GM12892 (cell line): ENCODE measurements at regions not wholly inside any gene's neighbourhood (a gene's known extent, or its start where the extent isn't known, plus 50 kb on each side); places are given as distances from the start of the nearest gene placed in this dataset.
"Not testable (repeated sequence)": the region's sequence is repeated elsewhere in the genome, so short reads cannot be mapped to it uniquely, and the experiment has no call there.

ENCODE experiments used
- DNase-seq: peaks from one replicate; pipeline ENCODE4 v3.0.0; 2011; ENCODE audit not compliant: insufficient read length
- FAIRE-seq: peaks from 2 replicates; lab custom pipeline; 2011; peaks lifted over from hg19 to GRCh38; lab: Jason Lieb, UNC
- POLR2A ChIP-seq: IDR thresholded peaks from 2 replicates; pipeline ENCODE4 v1.6.1; 2011; ENCODE audit warnings: low read depth, low read length, control low read depth
- POLR2AphosphoS5 ChIP-seq: IDR thresholded peaks from 2 replicates; pipeline ENCODE4 v1.6.1; 2011; ENCODE audit warnings: low read depth, low read length, control low read depth
- TAF1 ChIP-seq: IDR thresholded peaks from 2 replicates; pipeline ENCODE4 v1.6.1; 2011; ENCODE audit warnings: low read depth, mild to moderate bottlenecking, control low read depth, low read length, borderline replicate concordance

DNA sequence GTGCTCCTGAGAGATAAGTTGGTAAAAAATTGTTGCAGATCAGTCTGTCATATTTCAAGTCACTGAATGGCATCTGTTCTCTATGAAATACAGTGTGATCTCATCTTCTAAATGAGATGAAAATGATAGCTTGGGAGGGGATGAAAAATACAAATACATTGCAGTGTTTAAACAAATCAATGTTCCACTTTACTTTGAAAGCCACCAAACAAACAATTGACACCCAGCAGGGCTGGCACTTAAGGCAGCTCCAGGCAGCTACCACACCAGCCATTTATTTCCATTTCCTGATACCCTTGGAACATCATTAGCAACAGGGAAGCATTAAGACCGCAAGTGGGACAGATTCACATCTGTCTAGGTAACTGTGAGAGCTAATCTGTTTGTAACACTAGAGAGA lies 827.6 kb upstream of the KIF2B start:
- FAIRE-seq (no peak), DNase-seq (no peak)
- TF ChIP-seq TAF1 (no peak), POLR2A (no peak), POLR2AphosphoS5 (no peak)

DNA sequence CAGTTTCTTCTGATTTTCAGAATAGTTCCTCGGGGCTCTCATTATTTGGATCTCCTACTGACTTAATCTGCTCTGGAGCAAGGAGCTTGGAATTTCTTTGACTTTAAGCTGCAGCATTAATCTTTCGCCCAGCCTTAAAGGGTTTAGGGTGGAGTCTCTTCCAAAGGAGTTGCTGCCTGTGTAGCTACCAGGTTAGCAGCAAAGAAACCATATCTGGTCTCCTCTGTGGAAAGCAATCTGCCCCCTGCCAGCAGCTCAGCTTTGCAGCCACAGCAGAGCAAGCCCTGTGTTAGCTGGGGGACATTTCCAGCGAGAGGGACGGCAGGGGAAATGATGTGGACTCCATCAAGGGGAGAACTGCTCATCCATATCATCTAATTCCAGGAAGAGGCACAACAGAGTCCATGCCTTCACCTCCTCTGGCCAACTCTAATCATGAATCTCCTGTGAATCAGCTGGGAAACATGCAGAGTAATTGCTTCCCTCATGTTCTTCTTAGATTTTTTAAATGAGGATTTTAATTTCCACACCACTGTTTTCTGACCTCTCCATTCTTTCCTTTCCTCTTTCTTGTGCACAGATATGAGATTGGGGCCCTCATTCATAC lies 827.6 kb upstream of the CA10 start:
- TF ChIP-seq POLR2A (no peak), TAF1 (no peak), POLR2AphosphoS5 (no peak)
- DNase-seq, result no peak
- FAIRE-seq, result no peak

DNA sequence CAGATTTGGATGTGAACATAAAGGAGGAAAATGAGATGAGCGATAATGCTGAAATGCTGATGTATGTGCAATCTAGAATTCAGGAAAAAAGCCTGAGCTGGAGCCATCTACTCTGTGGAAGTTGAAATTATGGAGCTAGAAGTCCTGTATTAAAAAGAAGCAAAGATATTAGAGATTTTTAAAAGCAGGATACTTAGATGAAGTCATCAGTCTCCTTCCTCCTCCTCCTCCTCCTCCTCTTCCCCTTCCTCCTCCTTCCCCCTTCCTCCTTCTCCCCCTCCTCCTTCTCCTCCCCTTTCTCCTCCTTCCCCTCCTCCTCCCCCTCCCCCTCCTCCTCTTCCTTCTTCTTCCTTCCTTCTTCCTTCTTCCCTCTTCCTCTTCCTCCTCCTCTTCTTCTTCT lies 823.8 kb upstream of the CA10 start:
- no peak for TF ChIP-seq TAF1
- TF ChIP-seq POLR2A, result no peak
- TF ChIP-seq POLR2AphosphoS5, result no peak
- no peak for FAIRE-seq
- no peak for DNase-seq

DNA sequence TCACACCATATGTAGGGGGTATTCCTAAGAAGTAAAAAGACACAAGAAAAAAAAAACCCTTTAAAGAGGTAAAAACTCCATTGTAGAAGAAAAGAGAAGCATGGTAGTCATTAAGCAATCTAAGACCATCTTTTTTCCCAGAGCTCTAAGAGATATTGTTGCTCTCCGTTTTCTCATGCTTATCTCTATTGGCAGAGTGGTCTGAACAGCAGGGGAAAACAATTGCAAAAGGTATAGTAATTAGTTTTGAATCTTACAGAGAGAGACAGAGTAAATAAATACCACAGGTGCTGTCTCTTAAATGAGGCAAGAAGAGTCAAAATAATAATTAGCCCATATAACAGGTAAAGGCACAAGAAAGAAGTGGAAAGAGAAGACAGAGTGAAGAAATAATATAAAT lies 821.4 kb upstream of the CA10 start:
- no peak for FAIRE-seq
- no peak for TF ChIP-seq POLR2A
- TF ChIP-seq TAF1, result no peak
- TF ChIP-seq POLR2AphosphoS5, result no peak
- no peak for DNase-seq

DNA sequence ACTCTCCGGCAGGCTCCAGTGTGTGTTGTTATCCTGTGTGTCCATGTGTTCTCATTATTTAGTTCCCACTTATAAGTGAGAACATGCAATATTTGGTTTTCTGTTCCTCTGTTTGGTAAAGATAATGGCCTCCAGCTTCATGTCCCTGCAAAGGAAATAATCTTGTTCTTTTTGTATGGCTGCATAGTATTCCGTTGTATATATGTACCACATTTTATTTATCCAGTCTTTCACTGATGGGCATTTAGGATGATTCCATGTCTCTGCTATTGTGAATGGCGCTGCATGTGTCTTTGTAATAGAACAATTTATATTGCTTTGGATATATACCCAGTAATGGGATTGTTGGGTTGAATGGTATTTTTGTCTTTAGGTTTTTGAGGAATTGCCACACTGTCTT lies 807.3 kb upstream of the CA10 start:
- DNase-seq (no peak), FAIRE-seq (no peak)

DNA sequence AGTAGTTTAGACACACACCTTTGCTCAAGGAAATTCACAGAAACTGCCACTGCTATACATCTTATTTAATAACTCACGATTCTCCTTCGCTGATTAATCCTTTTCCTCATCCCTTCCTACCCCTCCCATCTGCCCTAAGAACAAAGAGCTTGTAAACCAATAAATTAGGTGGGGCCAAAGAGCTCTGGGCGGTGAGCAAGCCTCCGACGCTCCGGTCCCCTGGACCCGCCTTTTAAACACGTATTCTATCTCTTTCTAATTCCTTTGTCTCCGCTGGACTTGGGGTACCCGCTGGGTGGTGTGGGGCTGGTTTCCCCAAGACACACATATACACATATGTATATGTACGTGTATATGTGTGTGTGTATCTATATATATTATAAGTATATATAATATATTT lies 803.2 kb upstream of the CA10 start:
- not testable (repeated sequence) for DNase-seq, FAIRE-seq

More for the DNA sequence above, 807.3 kb upstream of the CA10 start:
- TF ChIP-seq TAF1 (no peak), POLR2AphosphoS5 (no peak), POLR2A (no peak)

DNA sequence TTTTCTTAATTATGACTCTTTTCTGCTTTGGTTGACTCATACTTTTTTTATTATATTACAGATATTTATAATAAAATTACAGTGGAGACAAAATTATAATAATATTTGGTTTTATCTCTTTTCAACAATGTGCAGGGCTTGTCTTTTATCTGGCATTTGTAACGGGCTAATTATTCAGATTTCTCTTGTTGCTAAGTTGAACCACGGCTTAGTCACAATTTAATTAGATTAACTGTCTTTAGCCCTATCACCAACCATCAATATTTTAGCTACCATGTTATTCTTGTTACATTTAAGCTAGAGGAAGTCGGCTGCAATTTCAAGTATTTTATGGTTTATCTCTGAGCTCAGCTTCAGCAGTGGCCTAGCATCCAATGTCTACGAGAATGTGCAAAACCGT lies 798.9 kb upstream of the CA10 start:
- no peak for FAIRE-seq
- no peak for TF ChIP-seq TAF1
- no peak for TF ChIP-seq POLR2A
- TF ChIP-seq POLR2AphosphoS5, result no peak
- DNase-seq, result no peak

DNA sequence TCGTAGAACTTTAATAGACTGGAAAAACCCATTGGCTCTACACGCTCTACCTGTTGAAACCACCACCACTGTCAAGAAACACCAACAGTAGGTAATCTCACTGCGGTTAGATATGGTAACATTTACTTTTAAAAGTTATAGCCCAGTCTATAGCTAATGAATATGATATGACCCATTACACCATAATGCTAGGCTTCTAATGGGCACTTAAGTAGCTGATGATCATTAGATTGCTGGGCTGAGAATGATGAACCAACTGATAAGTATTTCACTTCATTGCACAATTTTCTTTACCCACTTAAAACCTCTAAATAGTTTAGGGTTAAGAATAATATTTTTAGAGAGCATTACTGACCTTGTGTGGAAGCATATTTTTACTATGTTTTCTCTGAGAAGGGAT lies 788.9 kb upstream of the CA10 start:
- no peak for FAIRE-seq
- TF ChIP-seq POLR2A (no peak), TAF1 (no peak), POLR2AphosphoS5 (no peak)
- no peak for DNase-seq

DNA sequence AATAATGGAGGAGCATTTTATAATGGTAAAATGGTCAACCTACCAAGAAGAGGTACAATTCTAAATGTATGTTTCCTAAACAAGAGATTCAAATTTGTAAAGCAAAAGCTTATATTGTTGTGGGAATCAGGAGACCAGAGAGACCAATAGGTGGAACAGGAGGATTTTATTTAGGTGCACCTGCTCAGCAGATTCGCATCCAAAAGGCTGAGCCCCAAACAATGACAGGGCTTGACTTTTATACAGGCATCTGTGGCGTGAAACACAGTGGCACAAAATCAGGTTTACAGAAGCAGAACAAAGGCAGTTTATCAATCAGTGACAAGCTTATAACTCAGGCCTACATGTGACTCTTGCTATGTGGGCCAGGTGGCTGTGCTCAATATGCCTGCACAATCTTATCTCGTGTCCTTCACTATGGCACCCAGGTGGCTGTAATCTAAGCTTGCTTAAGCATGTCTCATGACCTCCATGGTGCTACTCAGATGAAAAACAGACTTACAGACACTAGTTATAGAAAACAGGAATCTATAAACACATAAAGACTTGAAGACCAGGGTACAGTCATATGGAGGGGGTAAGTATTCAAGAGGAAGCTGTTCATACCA lies 780.2 kb upstream of the CA10 start:
- no peak for TF ChIP-seq TAF1
- TF ChIP-seq POLR2A, result no peak
- no peak for TF ChIP-seq POLR2AphosphoS5
- FAIRE-seq (no peak), DNase-seq (no peak)

DNA sequence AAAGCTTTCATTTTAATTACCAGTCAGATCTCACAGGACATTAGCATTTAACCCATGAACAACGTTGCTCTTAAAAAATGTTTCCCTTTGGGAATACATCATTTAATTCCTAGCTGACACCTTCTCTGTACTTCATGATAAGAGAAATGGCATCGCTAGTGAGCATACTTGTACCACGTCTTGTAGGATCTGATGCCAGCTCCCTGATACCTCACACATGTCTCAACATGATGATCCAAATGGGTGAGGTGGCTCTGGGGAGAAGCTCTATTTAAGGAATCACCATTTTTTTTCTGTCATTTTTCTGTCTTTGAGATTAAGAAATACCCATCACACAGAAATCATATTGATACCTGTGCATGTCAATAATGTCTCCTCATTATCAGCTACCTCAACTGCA lies 772.1 kb upstream of the CA10 start:
- DNase-seq (no peak), FAIRE-seq (no peak)
- no peak for TF ChIP-seq POLR2AphosphoS5
- no peak for TF ChIP-seq TAF1
- no peak for TF ChIP-seq POLR2A

DNA sequence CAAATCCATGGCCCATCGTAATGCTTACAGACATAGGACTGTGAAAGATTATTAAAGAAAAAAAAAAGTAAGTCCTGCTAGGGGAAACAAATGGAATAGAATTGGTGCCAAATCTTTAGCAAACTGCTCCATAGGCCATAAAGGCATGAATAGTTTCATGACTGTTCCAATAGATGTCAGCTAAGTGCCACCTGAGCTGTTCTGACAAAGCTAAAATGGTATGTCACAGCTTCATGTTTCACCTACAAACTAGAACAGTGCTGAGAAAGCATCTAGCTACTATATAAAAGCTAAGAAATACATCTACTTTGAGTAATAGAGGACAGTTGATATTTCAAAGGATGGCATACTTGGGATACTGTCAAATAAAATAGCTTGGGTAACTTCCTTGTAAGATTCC lies 771.6 kb upstream of the CA10 start:
- no peak for FAIRE-seq
- DNase-seq, result no peak
- TF ChIP-seq POLR2A, result no peak

DNA sequence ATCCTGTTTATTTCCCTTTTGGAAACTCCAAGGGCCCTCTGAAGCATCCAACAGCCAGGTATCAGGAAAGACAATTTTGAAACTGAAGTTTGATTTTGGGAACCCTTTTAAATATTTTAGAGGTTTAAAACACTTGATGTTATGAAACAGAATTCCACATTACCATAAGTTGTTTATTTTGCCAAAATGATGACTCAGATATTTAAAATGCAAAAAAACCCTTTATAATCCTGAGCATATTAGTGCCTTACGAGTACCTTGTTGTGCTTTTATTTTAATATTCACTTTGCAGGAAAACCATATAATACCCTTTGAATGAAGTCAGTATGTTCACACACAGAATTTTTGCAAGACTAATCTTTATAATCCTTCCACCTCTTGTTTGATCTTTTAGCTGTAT lies 765.1 kb upstream of the CA10 start:
- FAIRE-seq (no peak), DNase-seq (no peak)
- no peak for TF ChIP-seq TAF1
- no peak for TF ChIP-seq POLR2A
- TF ChIP-seq POLR2AphosphoS5, result no peak
